PFSK-1 (cell line): ENCODE measurements at regions not wholly inside any gene's neighbourhood (a gene's known extent, or its start where the extent isn't known, plus 50 kb on each side); places are given as distances from the start of the nearest gene placed in this dataset.

Source experiments
- POLR2AphosphoS5 ChIP-seq: IDR thresholded peaks from 2 replicates; pipeline ENCODE4 v1.6.1; 2012; ENCODE audit warnings: low read depth, mild to moderate bottlenecking, control low read depth, low read length, moderate library complexity
- SIN3A ChIP-seq: IDR thresholded peaks from 2 replicates; pipeline ENCODE4 v1.6.1; 2012; ENCODE audit warnings: mild to moderate bottlenecking, low read length, moderate library complexity, borderline replicate concordance; ENCODE audit not compliant: insufficient read depth

DNA sequence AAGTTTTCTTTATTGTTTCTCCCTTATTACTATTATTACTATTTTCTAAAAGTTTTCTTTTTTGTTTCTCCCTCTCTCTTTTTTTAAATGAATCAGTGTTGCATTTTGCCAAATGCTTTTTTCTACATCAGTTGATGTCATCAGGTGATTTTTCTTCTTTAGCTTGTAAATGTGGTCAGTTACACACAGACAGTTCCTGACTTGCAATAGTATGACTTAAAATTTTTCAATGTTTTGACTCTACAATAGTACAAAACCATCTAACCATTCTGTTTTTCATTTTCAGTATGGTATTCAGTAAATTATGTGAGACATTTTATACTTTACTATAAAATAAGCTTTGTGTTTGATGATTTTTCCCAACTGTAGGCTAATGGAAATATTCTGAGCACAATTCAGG is 443.0 kb downstream of the GADD45G start:
- TF ChIP-seq POLR2AphosphoS5 (no peak), SIN3A (no peak)
